NCI-H82 treated with DMSO at 0.1 percent for 48 hours (cell line): ENCODE measurements at regions not wholly inside any gene's neighbourhood (a gene's known extent, or its start where the extent isn't known, plus 50 kb on each side); places are given as distances from the start of the nearest gene placed in this dataset.
"Not testable (repeated sequence)": the region's sequence is repeated elsewhere in the genome, so short reads cannot be mapped to it uniquely, and the experiment has no call there.

ENCODE experiments used
- DNase-seq: peaks from one replicate; lab custom pipeline; 2025; ENCODE audit not compliant: unreplicated experiment; lab: John Stamatoyannopoulos, UW

DNA sequence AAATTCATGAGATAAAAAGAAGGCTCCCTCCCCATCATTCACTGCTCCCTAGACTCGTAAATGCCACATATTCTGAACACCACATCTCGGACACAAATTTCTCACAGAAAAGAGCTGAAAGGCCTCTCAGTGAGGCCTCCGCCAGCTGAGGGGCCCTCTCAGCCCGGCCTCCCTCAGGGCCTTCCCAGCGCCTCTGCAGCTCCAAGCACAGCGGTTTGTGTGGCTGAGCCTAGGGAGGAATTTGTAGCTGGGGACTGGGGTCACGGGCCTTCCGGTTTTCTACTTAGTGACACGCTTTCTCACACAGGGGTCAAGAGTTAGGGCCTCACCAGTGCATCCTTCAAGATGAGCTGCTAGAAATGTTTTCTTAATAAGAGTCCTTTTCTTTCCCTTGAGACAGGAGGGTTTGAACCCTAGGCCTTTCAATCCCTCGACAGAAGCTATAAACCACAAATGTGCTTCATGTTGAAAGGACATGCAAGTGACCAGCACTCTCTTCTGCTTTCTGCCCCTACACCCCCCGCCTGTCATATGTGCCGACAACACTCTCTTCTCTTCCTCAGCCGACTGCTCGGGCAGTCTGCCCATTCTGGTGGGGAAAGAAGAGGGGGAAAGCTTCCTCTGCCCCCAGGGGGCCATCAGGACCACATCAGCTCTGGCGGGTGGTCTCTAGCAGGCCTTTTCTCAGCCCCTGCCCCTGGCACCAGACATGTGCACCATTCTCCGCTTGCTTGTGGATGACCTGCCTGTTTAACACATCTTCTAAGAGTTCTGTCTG lies 104.9 kb downstream of the CHIC2 start:
- DNase-seq = no peak

DNA sequence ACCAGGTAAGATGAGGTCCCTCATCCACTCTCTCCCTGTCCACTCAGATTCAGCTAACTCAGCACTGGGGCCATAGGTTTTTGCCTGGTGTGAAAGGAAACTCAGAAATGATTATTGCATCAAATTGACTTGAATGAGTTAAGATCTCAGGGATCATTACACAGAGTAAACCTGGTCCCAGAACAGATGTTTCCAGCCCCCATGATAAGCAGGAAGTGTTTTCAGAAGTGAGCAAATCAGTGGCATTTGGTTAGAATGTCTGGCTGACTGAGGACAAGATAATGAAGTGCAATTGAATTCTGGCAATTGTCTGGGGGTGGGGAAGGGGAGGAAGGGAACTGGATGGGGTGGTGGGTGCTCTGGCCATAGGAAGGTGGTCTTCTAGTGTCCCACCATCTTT lies 108.0 kb downstream of the CHIC2 start:
- no peak for DNase-seq

DNA sequence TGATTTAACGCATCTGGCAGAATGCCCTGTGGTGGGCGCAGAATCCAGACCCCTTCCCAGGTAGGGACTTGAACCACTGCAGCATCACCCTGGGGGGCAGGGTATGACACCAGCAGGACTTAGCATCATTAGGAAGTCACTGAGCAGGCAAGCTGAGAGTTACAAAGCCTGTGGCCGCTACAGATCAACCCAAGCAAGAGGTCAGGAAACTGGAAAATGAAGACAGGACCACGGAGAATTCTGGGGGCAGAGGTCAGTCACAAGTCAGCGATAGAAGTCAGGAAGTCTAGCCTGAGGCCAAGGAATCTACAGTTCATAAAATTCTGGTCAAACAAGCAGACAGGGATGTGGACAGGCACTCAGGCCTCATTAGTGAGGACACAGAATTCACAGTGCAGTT lies 108.4 kb downstream of the CHIC2 start:
- no peak for DNase-seq

DNA sequence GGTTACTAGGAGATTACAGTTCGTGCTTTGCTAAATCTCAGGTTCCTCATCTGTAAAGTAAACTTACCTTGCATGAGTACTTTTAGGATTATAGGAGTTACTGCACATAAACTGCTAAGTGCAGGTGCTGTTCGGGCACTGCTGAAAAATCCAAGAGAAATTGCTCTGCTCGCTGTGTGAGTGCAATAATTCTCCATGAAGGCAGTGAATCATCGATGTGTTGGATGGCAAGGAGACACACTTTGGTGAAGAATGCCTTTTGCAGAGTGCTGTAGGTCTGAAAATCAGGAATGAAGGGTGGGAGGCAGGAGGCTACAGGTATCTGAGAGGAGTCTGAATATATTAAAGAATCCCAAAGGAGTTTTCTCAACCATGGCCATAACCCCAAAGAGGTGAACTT lies 113.0 kb downstream of the CHIC2 start:
- no peak for DNase-seq

DNA sequence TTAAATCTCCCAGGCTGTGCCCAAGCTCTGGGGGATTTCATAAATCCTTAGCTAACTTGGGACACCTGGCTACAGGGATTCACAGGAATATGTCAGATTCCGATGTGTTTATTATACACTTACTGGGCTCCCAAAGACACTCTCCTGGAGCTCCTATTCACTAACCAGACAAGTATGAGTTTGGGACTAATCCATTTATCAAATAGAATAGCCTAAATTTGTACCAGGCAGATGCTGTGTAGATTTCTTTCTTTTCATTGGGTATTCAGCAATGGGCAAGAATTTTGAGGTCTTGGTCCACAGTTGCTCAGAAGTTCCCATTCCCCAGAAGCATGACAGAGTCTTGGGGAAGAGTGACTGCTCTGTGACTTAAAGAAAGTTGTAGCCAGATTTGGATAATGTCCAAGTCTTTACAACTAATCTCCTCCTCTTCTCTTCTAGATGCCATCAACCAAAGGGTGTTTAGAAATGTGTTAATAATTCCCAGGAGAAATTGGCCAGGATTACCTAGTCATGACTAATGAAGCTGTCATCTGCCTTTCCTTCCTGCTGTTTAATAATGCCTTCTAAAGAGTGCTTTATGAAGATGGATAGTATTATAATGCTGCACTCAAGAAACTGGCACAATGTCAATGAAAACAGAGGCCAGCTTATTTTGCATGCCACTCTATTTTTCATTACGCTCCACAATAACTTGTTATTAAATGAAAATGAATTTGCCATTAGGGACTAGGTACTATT lies 120.9 kb downstream of the CHIC2 start:
- DNase-seq = peak; percentile 47

DNA sequence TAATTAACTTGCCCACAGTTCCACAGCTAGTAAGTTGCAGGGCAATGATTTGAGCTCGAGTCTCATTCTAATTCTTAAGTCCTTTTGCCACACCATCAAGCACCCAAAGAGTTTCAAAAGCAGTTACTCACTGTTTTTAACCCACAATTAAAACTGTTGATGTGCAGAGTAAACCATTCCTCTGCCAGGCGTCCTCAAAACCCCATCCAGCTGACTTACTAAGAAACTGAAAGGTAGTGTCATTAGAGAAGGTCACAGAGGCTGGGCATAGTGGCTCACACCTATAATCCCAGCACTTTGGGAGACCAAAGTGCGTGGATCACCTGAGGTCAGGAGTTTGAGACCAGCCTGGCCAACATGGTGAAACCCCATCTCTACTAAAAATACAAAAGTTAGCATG lies 121.7 kb downstream of the CHIC2 start:
- no peak for DNase-seq

DNA sequence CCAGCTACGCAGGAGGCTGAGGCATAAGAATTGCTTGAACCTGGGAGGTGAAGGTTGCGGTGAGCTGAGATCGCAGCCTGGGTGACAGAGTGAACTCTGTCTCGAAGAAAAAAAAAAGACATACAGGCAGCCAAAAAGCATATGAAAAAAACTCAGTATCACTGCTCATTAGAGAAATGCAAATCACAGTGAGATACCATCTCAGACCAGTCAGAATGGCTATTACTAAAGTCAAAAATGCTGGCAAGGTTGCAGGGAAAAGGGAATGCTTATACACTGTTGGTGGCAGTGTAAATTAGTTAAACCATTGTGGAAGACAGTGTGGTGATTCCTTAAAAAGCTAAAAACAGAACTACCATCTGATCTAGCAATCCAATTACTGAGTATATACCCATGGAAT lies 123.1 kb downstream of the CHIC2 start:
- no peak for DNase-seq

DNA sequence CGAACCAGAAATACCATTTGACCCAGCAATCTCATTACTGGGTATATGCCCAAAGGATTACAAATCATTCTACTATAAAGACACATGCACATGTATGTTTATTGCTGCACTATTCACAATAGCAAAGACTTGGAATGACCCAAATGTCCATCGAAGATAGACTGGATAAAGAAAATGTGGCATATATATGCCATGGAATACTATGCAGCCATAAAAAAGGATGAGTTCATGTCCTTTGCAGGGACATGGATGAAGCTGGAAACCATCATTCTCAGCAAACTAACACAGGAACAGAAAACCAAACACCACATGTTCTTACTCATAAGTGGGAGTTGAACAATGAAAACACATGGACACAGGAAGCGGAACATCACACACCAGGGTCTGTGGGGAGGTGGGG lies 124.5 kb downstream of the CHIC2 start:
- not testable (repeated sequence) for DNase-seq

DNA sequence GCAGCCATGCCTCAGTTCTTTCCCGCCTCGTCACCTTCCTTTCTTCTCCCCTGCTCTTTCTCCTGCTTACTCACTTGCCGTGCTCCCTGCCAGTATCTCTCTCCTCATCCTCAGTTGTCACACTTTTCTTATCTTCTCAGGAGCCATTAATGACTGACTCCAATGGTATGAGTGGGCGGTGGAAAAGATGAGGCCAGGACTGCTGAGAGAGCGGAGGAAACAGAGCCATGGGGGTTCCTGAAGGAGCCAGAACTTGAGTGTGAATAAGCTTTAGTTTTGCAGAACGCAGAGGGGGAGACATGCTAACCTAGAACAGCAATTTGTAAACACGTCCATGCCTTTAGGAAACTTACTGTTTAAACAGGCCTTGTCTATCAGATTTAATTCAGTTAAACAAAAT lies 126.5 kb downstream of the CHIC2 start:
- no peak for DNase-seq

DNA sequence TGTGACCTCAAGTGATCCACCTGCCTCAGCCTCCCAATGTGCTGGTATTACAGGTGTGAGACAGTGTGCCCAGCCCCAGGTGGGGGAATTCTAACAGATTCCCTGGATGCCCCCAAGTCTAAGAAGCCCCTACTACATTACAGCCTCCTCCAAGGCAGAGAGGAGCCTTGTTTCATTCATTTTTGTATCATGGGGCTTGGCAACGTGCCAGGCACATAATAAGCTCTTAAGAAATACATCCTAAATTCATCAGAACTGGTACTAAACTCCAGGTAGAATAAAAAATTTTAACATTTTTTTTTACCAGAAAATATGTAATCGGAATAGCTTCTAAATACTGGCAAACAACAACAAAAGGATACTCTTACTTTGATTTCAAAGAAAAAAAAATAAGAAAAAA lies 127.1 kb downstream of the CHIC2 start:
- no peak for DNase-seq

DNA sequence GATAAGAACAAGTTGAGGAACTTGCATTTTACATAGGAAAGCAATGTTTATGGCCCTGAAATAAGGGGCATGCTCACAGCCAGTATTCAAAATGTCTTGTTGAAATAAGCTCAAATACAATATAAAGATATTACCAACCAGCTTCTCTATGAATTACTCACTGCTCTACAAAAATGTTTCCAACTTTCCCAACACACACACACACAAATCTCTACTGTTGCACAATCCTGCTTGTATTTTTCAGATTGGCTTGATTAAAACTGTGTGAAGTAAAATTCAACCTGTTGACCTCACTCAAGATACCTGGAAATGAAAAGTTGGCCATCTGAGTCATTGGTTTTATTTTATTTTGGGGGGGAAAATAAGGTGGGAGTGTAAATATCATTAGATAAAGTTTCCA lies 128.6 kb downstream of the CHIC2 start:
- no peak for DNase-seq

DNA sequence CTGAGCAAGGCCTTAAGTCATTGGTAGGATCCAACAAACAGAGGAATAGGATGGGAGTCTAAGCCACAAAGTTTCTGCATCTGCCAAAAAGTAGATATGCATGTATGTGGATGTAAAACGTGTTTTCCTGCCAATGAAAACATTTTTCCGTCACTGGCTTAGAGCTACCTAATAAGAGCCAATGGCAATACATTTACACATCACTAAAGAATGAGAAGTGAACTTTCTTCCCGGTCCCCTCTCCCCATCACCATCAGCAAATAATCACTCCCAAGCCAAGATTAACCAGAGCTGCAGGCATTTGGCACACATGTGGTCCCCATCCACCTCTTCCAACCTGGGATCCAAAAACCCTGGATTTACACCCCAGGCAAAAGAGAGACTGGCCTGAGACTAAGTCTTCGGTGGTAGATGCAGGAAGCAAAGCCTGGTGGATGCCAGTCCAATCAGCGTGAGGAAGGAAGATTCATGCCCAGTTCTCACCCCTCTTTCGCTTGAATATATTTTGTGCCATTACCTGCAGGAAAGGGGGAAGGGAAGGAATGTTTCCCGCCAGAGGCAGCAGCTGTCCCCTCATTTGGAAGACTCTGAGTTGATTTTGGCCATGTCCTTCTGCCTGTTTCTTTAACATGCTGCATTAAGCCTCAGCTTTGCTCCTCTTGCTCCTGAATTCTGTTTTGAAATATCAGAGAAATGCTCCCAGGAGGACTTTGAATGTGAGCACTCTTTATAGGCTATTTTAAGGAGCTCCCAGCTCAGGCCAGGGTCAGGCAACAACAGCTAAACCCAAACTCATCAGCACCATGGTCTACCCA lies 131.4 kb downstream of the CHIC2 start:
- no peak for DNase-seq

DNA sequence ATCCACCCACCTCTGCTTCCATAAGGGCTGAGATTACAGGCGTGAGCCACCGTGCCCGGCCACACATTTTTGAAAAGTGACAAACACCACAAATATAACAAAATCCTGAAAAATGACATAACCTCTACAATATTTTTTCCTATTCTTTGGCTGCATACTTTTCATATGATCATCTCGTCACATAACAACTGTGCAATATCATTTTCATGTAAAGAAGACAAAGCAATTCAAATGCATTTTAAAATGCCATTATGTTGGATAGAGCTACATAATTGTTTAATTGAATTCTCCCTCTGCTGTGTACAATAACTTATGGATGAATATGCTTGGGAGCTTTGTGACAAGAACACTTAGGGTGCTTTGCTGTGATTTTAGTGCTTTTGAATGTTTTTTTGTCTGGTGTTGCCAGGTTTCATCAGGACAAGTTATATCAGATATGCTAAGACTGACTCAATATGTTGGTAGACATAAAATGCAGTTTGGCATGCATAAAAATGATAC lies 132.9 kb downstream of the CHIC2 start:
- DNase-seq = no peak

DNA sequence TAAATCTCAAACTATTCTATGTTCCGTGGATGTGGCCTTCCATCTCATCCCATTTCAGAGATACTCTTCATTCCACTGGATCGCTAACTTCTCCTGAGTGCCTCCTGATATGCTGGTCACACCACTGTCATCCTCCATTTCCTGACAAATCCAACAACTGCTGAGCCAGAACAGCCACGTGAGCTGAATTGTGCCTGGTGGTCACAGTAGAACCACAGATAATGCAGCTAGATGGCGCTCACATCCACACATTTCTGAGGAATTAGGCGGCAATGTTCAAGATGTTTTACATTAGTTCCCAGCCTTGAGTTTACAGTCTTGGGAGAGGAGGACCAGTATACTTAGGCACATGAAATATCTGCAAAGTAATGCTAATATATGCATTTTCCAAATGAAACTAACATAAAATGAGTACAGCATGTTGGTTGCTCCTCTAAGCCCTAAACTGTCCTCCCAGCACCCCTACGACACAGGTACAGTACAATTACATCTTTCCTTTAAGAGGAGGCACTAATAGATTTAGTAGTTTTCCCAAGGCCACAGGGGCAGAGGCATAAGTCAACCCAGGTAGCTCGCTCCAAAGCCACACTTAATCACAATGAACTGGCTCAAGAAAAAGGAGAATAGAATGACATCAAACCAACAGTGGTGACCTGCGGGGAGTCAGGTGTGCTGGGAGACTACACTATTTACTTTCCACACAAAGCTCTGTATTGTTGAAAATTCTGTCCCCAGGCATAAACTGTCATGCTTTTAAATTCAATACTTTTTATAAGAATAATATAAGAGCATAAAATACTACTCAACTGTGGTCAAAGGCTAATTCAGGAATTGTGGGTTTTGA lies 134.2 kb downstream of the CHIC2 start:
- peak; percentile 36 for DNase-seq

DNA sequence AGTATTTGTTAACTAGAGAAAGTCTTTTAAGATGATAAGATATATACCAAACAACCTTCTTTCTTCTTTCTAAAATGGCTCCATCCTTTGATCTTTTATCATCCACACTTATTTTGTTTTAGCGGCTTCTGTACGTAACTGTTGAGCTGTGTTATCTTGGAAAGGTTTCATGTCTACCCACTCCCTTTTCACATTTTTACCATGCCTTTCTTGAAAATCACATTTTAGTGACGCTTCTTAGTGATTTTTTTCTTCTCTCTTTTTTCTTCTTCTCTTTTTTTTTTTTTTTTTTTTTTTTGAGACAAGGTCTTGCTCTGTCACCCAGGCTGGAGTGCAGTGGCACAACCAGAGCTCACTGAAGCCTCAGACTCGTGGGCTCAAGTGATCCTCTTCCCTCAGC lies 135.1 kb downstream of the CHIC2 start:
- DNase-seq = no peak

DNA sequence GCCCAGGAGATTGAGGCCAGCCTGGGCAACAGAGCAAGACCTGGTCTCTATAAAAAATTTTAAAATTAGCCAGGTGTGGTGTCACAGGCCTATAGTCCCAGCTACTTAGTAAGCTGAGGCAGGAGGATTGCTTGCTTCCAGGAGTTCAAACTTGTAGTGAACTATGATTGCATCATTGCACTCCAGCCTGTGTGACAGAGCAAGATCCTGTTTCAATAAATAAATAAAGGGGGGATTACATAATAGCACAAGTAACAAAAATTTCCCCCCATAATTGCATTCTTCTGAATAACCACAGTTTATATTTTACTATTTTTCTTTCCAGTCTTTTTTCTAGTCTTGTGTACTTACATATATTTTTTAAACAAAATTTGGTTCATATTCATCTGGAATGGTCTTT lies 135.6 kb downstream of the CHIC2 start:
- DNase-seq = no peak

DNA sequence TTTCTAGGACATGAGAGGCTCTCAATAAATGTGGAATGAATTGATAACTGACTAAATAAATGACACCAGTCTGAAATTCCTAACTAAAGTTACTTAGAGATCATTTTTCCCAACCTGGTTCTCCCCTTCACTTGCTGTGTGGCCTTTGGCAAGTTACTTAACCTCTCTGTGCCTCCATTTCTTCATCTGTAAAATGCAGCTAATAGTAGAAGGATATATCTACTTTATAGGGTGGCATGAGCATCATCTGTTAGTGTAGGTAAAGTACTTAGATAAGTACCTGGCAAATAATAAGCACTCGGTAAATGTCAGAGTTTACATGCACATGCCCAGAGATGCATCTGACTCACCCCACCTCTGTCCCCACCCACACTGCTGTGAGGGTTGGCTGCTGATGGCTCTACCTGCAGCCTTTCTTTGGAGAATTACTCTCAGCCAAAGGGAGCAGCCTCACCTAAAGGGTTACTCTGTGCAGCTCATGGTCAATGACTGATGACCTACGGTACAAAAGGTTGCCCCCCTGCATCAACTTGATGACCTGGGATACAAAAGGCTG lies 139.3 kb downstream of the CHIC2 start:
- DNase-seq = no peak

DNA sequence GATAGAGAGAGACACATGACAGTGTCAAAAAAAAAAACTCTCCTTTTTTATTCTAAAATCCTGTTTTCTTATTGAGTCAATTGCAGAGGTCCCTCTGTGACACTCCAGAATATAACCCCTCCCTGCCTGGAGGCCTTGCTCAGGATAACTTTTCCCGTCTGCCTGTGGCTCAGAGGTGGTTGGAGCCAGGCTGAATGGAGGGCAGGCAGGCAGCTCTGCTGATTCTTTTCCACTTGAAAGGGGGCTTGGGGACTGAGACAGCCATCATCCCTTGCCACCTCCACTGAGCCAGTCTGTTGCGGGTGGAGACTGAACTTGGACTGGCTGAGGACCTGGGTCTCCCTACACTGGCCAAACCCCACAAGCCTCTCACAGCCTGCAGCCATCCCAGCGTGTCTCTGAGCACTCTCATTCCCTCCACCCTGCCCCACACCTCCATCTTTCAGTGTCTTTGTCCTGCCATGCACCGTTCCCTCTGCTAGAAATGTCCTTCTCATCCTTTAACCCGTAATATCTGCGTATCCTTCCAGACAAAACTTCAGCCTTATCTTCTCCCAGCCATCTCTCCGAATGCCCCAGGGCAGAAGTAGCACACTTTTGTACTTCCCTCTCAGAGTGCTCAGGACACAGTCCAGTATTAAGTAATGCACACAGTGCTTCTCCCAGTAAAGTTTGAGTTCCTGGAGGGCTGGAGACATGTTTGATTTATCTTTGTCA lies 139.9 kb downstream of the CHIC2 start:
- DNase-seq = no peak

DNA sequence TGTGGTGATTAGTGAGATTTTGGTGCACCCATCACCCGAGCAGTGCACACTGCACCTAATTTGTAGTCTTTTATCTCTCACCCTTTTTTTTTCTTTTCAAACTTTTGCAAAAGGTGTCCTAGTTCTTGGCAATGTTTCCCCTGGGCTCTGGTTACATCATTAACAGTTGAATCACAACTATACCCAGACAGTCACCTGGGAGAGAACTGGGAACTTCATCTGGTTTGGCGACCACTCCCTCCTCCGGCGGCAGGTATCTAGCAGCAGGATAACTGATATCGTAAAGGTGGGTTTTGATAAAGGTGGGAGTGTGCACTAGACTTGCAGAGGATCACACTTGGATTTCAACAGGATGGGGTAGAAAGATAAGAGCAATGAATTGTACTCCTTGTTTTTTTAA lies 140.5 kb downstream of the CHIC2 start:
- no peak for DNase-seq

DNA sequence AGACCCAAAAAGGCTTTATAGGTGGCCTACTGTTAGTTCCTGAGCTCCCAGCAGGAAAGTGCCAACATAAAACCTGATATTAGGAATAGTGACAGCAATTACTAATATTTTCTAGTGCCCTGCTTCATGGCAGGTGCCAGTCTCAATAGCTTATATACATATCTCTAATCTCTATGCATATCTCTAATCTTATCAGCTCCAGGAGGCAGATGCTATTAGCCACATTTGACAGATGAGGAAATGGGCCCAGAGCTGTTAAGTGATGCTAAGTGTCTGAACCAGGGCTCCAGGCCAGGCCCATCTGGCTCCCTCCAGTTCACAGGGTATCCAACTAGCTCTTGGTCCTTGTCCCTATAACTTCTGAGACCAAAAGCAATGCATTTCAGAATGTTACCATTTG lies 142.5 kb downstream of the CHIC2 start:
- DNase-seq = no peak
